H9 (cell line): ENCODE measurements at regions not wholly inside any gene's neighbourhood (a gene's known extent, or its start where the extent isn't known, plus 50 kb on each side); places are given as distances from the start of the nearest gene placed in this dataset.

Source experiments
- DNase-seq: peaks from one replicate; pipeline ENCODE4 v3.0.0-alpha.2; 2017
- H2AFZ ChIP-seq: one replicate; pipeline ENCODE4 v1.6.1; 2013; ENCODE audit warnings: mild to moderate bottlenecking, low read length, control low read depth, moderate library complexity
- H2AK5ac ChIP-seq: 2 replicates; pipeline ENCODE4 v1.6.1; 2013; ENCODE audit warnings: low read length, control low read depth, mixed read lengths; ENCODE audit not compliant: insufficient read length
- H2BK120ac ChIP-seq: one replicate; pipeline ENCODE4 v1.6.1; 2013; ENCODE audit warnings: low read depth, mild to moderate bottlenecking, low read length, control low read depth, inconsistent platforms; ENCODE audit not compliant: poor library complexity, severe bottlenecking
- H2BK12ac ChIP-seq: 2 replicates; pipeline ENCODE4 v1.6.1; 2013; ENCODE audit warnings: low read length, control low read depth, mixed read lengths, low read depth; ENCODE audit not compliant: insufficient read length
- H2BK15ac ChIP-seq: 2 replicates; pipeline ENCODE4 v1.6.1; 2013; ENCODE audit warnings: low read depth, low read length, control low read depth
- H2BK20ac ChIP-seq: one replicate; pipeline ENCODE4 v1.6.1; 2013; ENCODE audit warnings: low read depth, mild to moderate bottlenecking, low read length, control low read depth, inconsistent platforms; ENCODE audit not compliant: poor library complexity, severe bottlenecking
- H2BK5ac ChIP-seq: 2 replicates; pipeline ENCODE4 v1.6.1; 2013; ENCODE audit warnings: low read length, control low read depth, mixed read lengths; ENCODE audit not compliant: insufficient read length
- H3K14ac ChIP-seq: 2 replicates; pipeline ENCODE4 v1.6.1; 2013; ENCODE audit warnings: low read length, control low read depth; ENCODE audit not compliant: insufficient read depth
- H3K18ac ChIP-seq: 2 replicates; pipeline ENCODE4 v1.6.1; 2013; ENCODE audit warnings: low read depth, mild to moderate bottlenecking, mixed read lengths, low read length, control low read depth; ENCODE audit not compliant: insufficient read length
- H3K23ac ChIP-seq: 2 replicates; pipeline ENCODE4 v1.6.1; 2013; ENCODE audit warnings: low read length, control low read depth, mixed read lengths, low read depth; ENCODE audit not compliant: insufficient read length
- H3K23me2 ChIP-seq: 2 replicates; pipeline ENCODE4 v1.6.1; 2013; ENCODE audit warnings: low read depth, mild to moderate bottlenecking, mixed read lengths, low read length, control low read depth; ENCODE audit not compliant: insufficient read length, poor library complexity, severe bottlenecking
- H3K27ac ChIP-seq: 2 replicates; pipeline ENCODE4 v1.5.1; 2013; ENCODE audit warnings: low read length, control low read depth, mixed read lengths, low read depth; ENCODE audit not compliant: insufficient read length
- H3K27me3 ChIP-seq: 2 replicates; pipeline ENCODE4 v1.6.1; 2013; ENCODE audit warnings: low read length, control low read depth, inconsistent platforms; ENCODE audit not compliant: insufficient read depth
- H3K4ac ChIP-seq: 2 replicates; pipeline ENCODE4 v1.6.1; 2013; ENCODE audit warnings: low read depth, mild to moderate bottlenecking, control low read depth, inconsistent platforms, low read length, moderate library complexity
- H3K4me1 ChIP-seq: 2 replicates; pipeline ENCODE4 v1.6.1; 2013; ENCODE audit warnings: low read length, control low read depth, inconsistent platforms; ENCODE audit not compliant: insufficient read depth
- H3K4me2 ChIP-seq: 2 replicates; pipeline ENCODE4 v1.6.1; 2013; ENCODE audit warnings: low read length, control low read depth, mixed read lengths; ENCODE audit not compliant: insufficient read length, insufficient read depth
- H3K56ac ChIP-seq: 2 replicates; pipeline ENCODE4 v1.6.1; 2013; ENCODE audit warnings: low read depth, mild to moderate bottlenecking, mixed read lengths, low read length, control low read depth; ENCODE audit not compliant: insufficient read length
- H3K79me1 ChIP-seq: 2 replicates; pipeline ENCODE4 v1.6.1; 2013; ENCODE audit warnings: low read depth, mild to moderate bottlenecking, moderate library complexity, low read length, control low read depth, inconsistent platforms; ENCODE audit not compliant: insufficient read depth, poor library complexity, severe bottlenecking
- H3K79me2 ChIP-seq: 2 replicates; pipeline ENCODE4 v1.6.1; 2013; ENCODE audit warnings: low read length, control low read depth, inconsistent platforms; ENCODE audit not compliant: insufficient read depth
- H3K9ac ChIP-seq: 2 replicates; pipeline ENCODE4 v1.6.1; 2013; ENCODE audit warnings: low read length, control low read depth, mixed read lengths; ENCODE audit not compliant: insufficient read length; ENCODE audit errors: extremely low read depth
- H3K9me3 ChIP-seq: one replicate; pipeline ENCODE4 v1.6.1; 2013; ENCODE audit warnings: low read depth, low read length, inconsistent platforms; ENCODE audit not compliant: control insufficient read depth
- H3T11ph ChIP-seq: one replicate; pipeline ENCODE4 v1.6.1; 2013; ENCODE audit warnings: mild to moderate bottlenecking, low read length, control low read depth, inconsistent platforms
- H4K20me1 ChIP-seq: one replicate; pipeline ENCODE4 v1.6.1; 2013; ENCODE audit not compliant: control insufficient read depth, insufficient read length, insufficient read depth
- H4K5ac ChIP-seq: 2 replicates; pipeline ENCODE4 v1.6.1; 2013; ENCODE audit warnings: low read depth, mild to moderate bottlenecking, mixed read lengths, low read length, control low read depth; ENCODE audit not compliant: insufficient read length
- H4K8ac ChIP-seq: replicated peaks from 2 replicates; pipeline ENCODE4 v1.6.1; 2013; ENCODE audit warnings: low read length, control low read depth, mixed read lengths, low read depth; ENCODE audit not compliant: insufficient read length
- H4K91ac ChIP-seq: 2 replicates; pipeline ENCODE4 v1.6.1; 2013; ENCODE audit warnings: low read depth, mild to moderate bottlenecking, moderate library complexity, mixed read lengths, low read length, control low read depth; ENCODE audit not compliant: insufficient read length
- H3K27ac Mint-ChIP-seq, 3 experiments: 2 replicates in 2 of 3; 3 replicates in 1 of 3; pipeline ENCODE4 v1.8.0; 2020 to 2021; ENCODE audit warnings: mixed read lengths in 3 of 3, mild to moderate bottlenecking in 1 of 3, moderate library complexity in 1 of 3
- H3K27me3 Mint-ChIP-seq: 2 replicates; pipeline ENCODE4 v1.8.0; 2021; ENCODE audit warnings: low read depth, mild to moderate bottlenecking, moderate library complexity, mixed read lengths
- H3K36me3 Mint-ChIP-seq, 3 experiments: 2 replicates in 2 of 3; 3 replicates in 1 of 3; pipeline ENCODE4 v1.8.0; 2020 to 2021; ENCODE audit warnings: low read depth in 3 of 3, mixed read lengths in 3 of 3; ENCODE audit not compliant: insufficient read depth in 1 of 3
- H3K4me1 Mint-ChIP-seq, 2 experiments: 2 replicates each; pipeline ENCODE4 v1.8.0; 2020; ENCODE audit warnings: mixed read lengths in 2 of 2
- H3K4me3 Mint-ChIP-seq, 2 experiments: 2 replicates in 1 of 2; 3 replicates in 1 of 2; pipeline ENCODE4 v1.8.0; 2020 to 2021; ENCODE audit warnings: mild to moderate bottlenecking in 2 of 2, mixed read lengths in 2 of 2, moderate library complexity in 1 of 2
- H3K9me3 Mint-ChIP-seq, 2 experiments: 2 replicates in 1 of 2; 3 replicates in 1 of 2; pipeline ENCODE4 v1.8.0; 2020; ENCODE audit warnings: mild to moderate bottlenecking in 2 of 2, mixed read lengths in 2 of 2, moderate library complexity in 1 of 2
- WGBS: extraction: QIAGEN DNeasy Blood & Tissue Kit; methylation state at CpG from one replicate; pipeline ENCODE4 v1.1.7; 2013; ENCODE audit warnings: missing lambda C conversion rate, low lambda C conversion rate, mixed read lengths; ENCODE audit not compliant: insufficient read length; ENCODE audit errors: extremely low coverage; 5-methylcytosine and 5-hydroxymethylcytosine counted together
- TF ChIP-seq, protein P1 (sequence below): fragments of 200-600 bp; sonication (generic); conservative IDR thresholded peaks from 3 replicates; pipeline ENCODE4 v1.8.0; 2021; ENCODE audit warnings: antibody characterized with exemption, mild to moderate bottlenecking

DNA sequence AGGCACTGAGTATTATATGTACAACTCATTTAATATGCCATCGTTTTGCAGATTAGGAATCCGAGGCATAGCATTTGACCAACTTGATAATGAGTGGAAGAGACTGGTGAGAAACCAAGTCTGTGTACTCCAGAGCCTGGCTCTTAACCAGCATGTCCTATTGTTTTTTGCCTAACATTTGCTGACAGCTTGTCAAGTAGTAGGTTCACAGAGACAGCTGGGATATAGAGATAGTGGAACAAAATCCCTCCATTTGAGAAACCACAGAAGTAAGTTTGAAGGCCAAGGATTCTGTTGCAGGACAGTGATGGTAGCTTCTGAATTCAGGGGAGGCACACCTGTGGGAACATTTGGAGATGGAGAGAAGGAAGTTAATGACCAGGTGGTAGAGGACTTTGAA is 206.9 kb upstream of the PRPS1L1 start:
- Histone ChIP-seq H3K79me1 (no peaks in the 10 kb centered on the region), H3K56ac (no peak overlapping the region), H3K27ac (no peak overlapping the region), H2BK5ac (no peak overlapping the region), H3T11ph (no peak overlapping the region), H3K9me3 (no peaks in the 10 kb centered on the region), H3K9ac (no peak overlapping the region), H4K91ac (no peak overlapping the region), H3K23ac (no peak overlapping the region), H2AK5ac (no peak overlapping the region), H3K18ac (no peak overlapping the region), H2AFZ (no peak overlapping the region), H3K4me2 (no peak overlapping the region), H4K20me1 (no peaks in the 10 kb centered on the region), H3K4ac (no peak overlapping the region), H3K23me2 (no peaks in the 10 kb centered on the region), H2BK15ac (no peak overlapping the region), H3K79me2 (no peaks in the 10 kb centered on the region), H2BK120ac (no peak overlapping the region), H3K4me1 (no peaks in the 10 kb centered on the region), H3K27me3 (no peaks in the 10 kb centered on the region), H4K8ac (no peak overlapping the region), H3K14ac (no peak overlapping the region), H2BK12ac (no peak overlapping the region), H2BK20ac (no peak overlapping the region), H4K5ac (no peak overlapping the region)
- Mint-ChIP-seq H3K4me3 (no peak overlapping the region), H3K27ac (no peak overlapping the region; a peak in 1 of 7 replicates), H3K36me3 (no peaks in the 10 kb centered on the region), H3K9me3 (no peaks in the 10 kb centered on the region), H3K4me1 (no peaks in the 10 kb centered on the region), H3K27me3 (peaks cover 2% of the 10 kb centered on the region; the same call in 1 of the 2 replicates)
- no CpG with 5 or more reads among the region's 2 CpGs for WGBS
- TF ChIP-seq, protein P1, sequence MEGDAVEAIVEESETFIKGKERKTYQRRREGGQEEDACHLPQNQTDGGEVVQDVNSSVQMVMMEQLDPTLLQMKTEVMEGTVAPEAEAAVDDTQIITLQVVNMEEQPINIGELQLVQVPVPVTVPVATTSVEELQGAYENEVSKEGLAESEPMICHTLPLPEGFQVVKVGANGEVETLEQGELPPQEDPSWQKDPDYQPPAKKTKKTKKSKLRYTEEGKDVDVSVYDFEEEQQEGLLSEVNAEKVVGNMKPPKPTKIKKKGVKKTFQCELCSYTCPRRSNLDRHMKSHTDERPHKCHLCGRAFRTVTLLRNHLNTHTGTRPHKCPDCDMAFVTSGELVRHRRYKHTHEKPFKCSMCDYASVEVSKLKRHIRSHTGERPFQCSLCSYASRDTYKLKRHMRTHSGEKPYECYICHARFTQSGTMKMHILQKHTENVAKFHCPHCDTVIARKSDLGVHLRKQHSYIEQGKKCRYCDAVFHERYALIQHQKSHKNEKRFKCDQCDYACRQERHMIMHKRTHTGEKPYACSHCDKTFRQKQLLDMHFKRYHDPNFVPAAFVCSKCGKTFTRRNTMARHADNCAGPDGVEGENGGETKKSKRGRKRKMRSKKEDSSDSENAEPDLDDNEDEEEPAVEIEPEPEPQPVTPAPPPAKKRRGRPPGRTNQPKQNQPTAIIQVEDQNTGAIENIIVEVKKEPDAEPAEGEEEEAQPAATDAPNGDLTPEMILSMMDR: no peak
- no peak for DNase-seq
